ENCODE measurements at regions not wholly inside any gene's neighbourhood (a gene's known extent, or its start where the extent isn't known, plus 50 kb on each side); places are given as distances from the start of the nearest gene placed in this dataset.

- TF ChIP-seq GABPA (IDR thresholded peaks at IDR 0.05 in 1 of 2, conservative IDR thresholded peaks at IDR 0.05 in 1 of 2) (no peak), FOXA1 (IDR thresholded peaks at IDR 0.05) (no peak), NR2F2 (IDR thresholded peaks at IDR 0.05) (no peak), REST (IDR thresholded peaks at IDR 0.05) (no peak), YY1 (IDR thresholded peaks at IDR 0.05) (no peak), RXRA (IDR thresholded peaks at IDR 0.05) (no peak), RAD21 (IDR thresholded peaks at IDR 0.05) (no peak), JUND (IDR thresholded peaks at IDR 0.05) (no peak), ATF3 (IDR thresholded peaks at IDR 0.05) (no peak), CTCF (IDR thresholded peaks at IDR 0.05; ENCODE audit: low read depth, low read length, missing input control) (no peak)
- Histone ChIP-seq H3K27ac (ENCODE audit: low read depth in 1 of 2, low read length in 2 of 2) (no peak overlapping the region), H3K9me3 (ENCODE audit: control insufficient read depth in 4 of 4, low read length in 3 of 4) (peaks cover 0 to 3% (median 0%) of the 10 kb centered on the region in 4 donors), H3K9ac (ENCODE audit: low read depth in 1 of 2, low read length in 2 of 2) (no peak overlapping the region), H3K36me3 (ENCODE audit: control insufficient read depth in 4 of 4, insufficient read depth in 3 of 4, low read depth in 1 of 4, low read length in 3 of 4) (no peaks in the 10 kb centered on the region), H3K27me3 (ENCODE audit: control insufficient read depth in 4 of 4, insufficient read depth in 4 of 4, low read length in 3 of 4) (peaks cover 0 to 2% (median 0%) of the 10 kb centered on the region in 4 donors), H3K4me1 (ENCODE audit: control insufficient read depth in 4 of 4, insufficient read depth in 4 of 4, low read length in 3 of 4) (no peaks in the 10 kb centered on the region), H3K4me3 (ENCODE audit: low read depth in 1 of 3, low read length in 3 of 3) (no peak overlapping the region)
- no peak for DNase-seq (ENCODE audit: low spot score)
- 91% methylated on average over 3 of the region's 3 CpGs for WGBS
Observed at GRCh38 chr7:92915348-92915747, 79.0 kb upstream of the CDK6 start.

- no peak overlapping the region for H3K4me3 ChIP-seq (ENCODE audit: low read depth in 1 of 3, low read length in 3 of 3)
- 65% methylated on average over 2 of the region's 2 CpGs for WGBS
Observed at GRCh38 chr7:92914645-92915044, 78.3 kb upstream of the CDK6 start.

More at GRCh38 chr7:92914645-92915044, 78.3 kb upstream of the CDK6 start:
- H3K9ac ChIP-seq (ENCODE audit: low read depth in 1 of 2, low read length in 2 of 2), result no peak overlapping the region
- no peaks in the 10 kb centered on the region for H3K36me3 ChIP-seq (ENCODE audit: control insufficient read depth in 4 of 4, insufficient read depth in 3 of 4, low read depth in 1 of 4, low read length in 3 of 4)
- no peak overlapping the region for H3K27ac ChIP-seq (ENCODE audit: low read depth in 1 of 2, low read length in 2 of 2)
- peaks cover 0 to 3% (median 0%) of the 10 kb centered on the region in 4 donors for H3K9me3 ChIP-seq (ENCODE audit: control insufficient read depth in 4 of 4, low read length in 3 of 4)
- peaks cover 0 to 2% (median 0%) of the 10 kb centered on the region in 4 donors for H3K27me3 ChIP-seq (ENCODE audit: control insufficient read depth in 4 of 4, insufficient read depth in 4 of 4, low read length in 3 of 4)
- H3K4me1 ChIP-seq (ENCODE audit: control insufficient read depth in 4 of 4, insufficient read depth in 4 of 4, low read length in 3 of 4), result no peaks in the 10 kb centered on the region
- no peak for DNase-seq (ENCODE audit: low spot score)
- TF ChIP-seq GABPA (IDR thresholded peaks at IDR 0.05 in 1 of 2, conservative IDR thresholded peaks at IDR 0.05 in 1 of 2) (no peak), JUND (IDR thresholded peaks at IDR 0.05) (no peak), REST (IDR thresholded peaks at IDR 0.05) (no peak), YY1 (IDR thresholded peaks at IDR 0.05) (no peak), ATF3 (IDR thresholded peaks at IDR 0.05) (no peak), RAD21 (IDR thresholded peaks at IDR 0.05) (no peak), RXRA (IDR thresholded peaks at IDR 0.05) (no peak), FOXA2 (IDR thresholded peaks at IDR 0.05) (no peak), HNF4G (IDR thresholded peaks at IDR 0.05) (no peak), NR2F2 (IDR thresholded peaks at IDR 0.05) (no peak), SP1 (IDR thresholded peaks at IDR 0.05) (no peak)
- TF ChIP-seq, protein P1, sequence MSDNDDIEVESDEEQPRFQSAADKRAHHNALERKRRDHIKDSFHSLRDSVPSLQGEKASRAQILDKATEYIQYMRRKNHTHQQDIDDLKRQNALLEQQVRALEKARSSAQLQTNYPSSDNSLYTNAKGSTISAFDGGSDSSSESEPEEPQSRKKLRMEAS (IDR thresholded peaks at IDR 0.05), result no peak
- TF ChIP-seq, protein P2, sequence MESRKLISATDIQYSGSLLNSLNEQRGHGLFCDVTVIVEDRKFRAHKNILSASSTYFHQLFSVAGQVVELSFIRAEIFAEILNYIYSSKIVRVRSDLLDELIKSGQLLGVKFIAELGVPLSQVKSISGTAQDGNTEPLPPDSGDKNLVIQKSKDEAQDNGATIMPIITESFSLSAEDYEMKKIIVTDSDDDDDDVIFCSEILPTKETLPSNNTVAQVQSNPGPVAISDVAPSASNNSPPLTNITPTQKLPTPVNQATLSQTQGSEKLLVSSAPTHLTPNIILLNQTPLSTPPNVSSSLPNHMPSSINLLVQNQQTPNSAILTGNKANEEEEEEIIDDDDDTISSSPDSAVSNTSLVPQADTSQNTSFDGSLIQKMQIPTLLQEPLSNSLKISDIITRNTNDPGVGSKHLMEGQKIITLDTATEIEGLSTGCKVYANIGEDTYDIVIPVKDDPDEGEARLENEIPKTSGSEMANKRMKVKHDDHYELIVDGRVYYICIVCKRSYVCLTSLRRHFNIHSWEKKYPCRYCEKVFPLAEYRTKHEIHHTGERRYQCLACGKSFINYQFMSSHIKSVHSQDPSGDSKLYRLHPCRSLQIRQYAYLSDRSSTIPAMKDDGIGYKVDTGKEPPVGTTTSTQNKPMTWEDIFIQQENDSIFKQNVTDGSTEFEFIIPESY (IDR thresholded peaks at IDR 0.05), result no peak

Data from liver (tissue), 8 donors.